Hematopoietic multipotent progenitor cell (in vitro differentiated cells): ENCODE measurements at regions not wholly inside any gene's neighbourhood (a gene's known extent, or its start where the extent isn't known, plus 50 kb on each side); places are given as distances from the start of the nearest gene placed in this dataset.
"Not testable (repeated sequence)": the region's sequence is repeated elsewhere in the genome, so short reads cannot be mapped to it uniquely, and the experiment has no call there.

Experiments used
- DNase-seq, 3 donors: peaks; one replicate each; pipeline ENCODE4 v3.0.0-alpha.2; 2011 to 2015; ENCODE audit warnings: low read depth in 2 of 3, low spot score in 2 of 3

- peak in 2 of 3 donors; percentile 15 to 42 for DNase-seq
Measured at GRCh38 chr9:134571946-134572917, 69.4 kb upstream of the COL5A1 start.

GRCh38 chr9:134574686-134575085, 66.9 kb upstream of the COL5A1 start:
- DNase-seq: not testable (repeated sequence)

- no peak for DNase-seq
Measured at GRCh38 chr9:134575103-134575900, 66.3 kb upstream of the COL5A1 start.

DNA sequence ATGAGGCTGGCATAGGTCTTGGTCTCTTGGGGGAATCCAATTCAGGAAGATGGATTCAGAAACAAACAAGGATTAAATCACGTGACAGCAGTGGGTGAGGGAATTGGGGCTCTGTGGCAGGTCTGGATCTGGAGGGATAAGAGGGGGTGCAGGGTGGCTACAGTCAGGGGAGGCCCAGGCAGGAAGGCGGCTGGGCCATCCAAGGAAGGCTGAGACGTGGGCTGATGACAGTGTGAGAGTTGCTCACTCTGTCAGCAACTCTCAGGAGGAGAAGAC, 65.8 kb upstream of the COL5A1 start:
- DNase-seq: no peak

DNA sequence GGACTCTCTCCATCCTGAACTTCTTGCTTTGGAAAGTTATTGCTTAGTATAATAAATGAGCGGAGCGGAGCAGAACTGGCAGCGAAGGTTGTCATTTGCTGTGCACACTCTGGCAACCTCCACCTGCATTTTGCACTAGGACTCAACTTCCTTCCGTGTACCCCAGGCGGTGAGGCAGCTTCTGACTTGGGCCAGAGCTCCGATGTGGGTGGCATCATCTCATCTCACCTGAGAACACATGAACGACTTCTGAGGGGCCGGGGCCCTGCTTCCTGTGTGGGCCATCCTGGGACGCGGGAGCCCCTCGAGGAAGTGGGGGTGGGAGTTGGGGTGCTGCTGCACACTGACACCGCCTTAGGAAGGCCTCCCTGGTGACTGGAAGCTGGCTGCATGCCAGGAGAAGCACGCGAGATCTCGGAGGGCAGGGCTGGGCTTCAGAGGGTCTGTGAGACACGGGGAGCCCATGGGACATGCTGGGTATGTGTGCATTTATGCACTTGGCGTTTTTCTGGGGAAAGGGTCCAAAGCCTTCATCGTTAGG, 56.5 kb upstream of the COL5A1 start:
- no peak for DNase-seq

DNA sequence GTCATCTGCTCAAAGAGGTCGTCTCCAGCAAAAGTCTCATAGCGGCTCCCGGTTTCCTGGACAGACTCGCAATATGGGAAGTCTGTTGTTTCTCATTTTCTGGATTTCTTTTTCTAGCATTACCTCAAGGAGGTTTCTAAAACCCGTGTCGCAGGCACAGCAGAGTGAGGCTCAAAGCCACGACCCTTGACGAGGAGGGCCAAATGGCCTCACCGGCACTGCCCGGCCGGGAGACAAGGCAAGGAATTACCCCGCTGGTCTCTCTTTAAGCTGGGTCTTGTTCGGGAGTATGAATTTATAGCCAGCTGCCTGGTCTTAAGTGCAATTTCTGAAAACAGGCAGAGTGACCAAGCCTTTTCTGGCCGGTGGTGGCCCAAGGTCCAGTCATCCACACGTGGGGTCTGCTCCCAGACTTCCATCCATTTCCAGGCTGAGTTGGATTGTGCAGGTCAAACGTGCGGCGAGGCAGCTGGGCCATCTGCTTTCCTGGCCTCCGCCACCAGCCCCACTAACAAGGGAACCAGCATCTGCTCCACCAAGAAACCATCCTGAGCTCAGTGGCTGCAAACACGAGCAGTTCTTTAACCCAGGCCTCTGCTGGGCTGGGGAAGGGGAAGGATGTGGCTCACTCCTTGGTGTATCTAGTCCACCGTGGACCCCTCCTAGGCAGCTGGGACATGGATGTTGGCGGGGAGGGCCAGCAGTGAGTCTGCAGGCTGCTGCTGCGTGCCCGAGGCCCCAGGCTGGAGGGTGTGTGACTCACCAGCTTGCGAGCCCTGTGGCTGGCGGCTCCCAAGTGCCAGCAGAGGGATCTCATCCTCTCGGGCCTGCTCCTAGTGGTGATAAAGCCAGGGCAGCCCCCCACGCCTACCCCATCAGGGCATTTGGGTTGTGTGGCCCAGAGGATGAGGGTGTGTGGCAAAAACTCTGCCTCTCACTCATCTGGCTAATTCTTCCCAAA, 55.6 kb upstream of the COL5A1 start:
- peak in 2 of 3 donors; percentile 42 to 60 for DNase-seq

DNA sequence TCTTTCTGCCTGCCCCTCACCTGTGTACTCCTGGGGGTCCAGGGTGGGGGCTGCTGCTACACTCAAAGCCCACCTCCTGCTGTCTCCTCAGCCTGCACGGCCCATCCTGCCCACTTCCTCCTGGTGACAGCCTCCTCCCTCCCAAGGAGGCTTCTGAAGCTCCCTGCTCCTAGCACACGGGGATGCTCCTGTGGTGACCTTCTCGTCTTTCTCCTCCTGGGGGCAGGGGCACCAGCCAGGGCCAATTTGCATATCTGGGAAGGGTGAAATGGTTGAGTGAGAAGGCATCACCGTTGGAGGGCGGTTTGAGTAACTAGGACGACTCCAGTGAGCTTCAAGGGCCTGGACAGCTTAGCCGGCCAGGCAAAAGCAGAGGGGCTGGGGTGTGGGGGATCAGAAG, 51.9 kb upstream of the COL5A1 start:
- no peak for DNase-seq

- no peak for DNase-seq
Measured at GRCh38 chr9:134590240-134591081, 51.1 kb upstream of the COL5A1 start.

DNA sequence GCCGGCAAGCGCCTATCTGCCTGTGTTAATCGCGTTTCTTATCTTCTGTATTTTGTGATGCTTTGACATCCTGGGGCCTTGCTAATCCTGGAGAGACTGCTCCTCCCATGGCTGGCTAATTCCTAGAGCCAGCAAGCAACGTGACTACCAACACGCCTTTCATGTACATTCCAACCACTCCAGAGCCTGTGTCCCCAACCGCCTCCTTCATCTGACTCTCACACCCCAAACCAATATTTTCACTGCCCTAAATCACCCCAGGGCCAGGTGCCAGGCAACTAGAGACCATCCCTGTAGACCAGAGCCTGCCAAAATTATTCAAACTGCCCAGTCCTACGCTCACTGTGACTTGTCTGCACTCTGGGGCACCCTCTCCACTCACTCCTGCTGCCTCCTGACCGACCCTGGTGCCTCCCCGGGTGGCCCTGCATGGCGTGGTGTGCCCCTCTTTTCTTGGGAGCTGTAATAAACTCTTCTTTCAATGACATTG, 50.5 kb upstream of the COL5A1 start:
- DNase-seq: no peak

- no peak for DNase-seq
Measured at GRCh38 chr9:134591573-134591981, 50.0 kb upstream of the COL5A1 start.
